Smooth muscle cell (in vitro differentiated cells): ENCODE measurements at regions not wholly inside any gene's neighbourhood (a gene's known extent, or its start where the extent isn't known, plus 50 kb on each side); places are given as distances from the start of the nearest gene placed in this dataset.

Source experiments
- DNase-seq: peaks from one replicate; lab custom pipeline; 2025; ENCODE audit not compliant: unreplicated experiment; lab: John Stamatoyannopoulos, UW
- H2AFZ ChIP-seq: fragments of 200-600 bp; sonication (generic); 2 replicates; pipeline ENCODE4 v1.6.0; 2016; ENCODE audit warnings: antibody characterized with exemption, low read depth, mild to moderate bottlenecking
- H3F3A ChIP-seq: fragments of 200-600 bp; sonication (generic); 2 replicates; pipeline ENCODE4 v1.6.0; 2017; ENCODE audit warnings: antibody characterized with exemption, low read depth
- H3K27ac ChIP-seq: fragments of 200-600 bp; sonication (generic); 2 replicates; pipeline ENCODE4 v1.5.1; 2016; ENCODE audit warnings: low read depth, mild to moderate bottlenecking
- H3K27me3 ChIP-seq: fragments of 200-600 bp; sonication (generic); 2 replicates; pipeline ENCODE4 v1.6.1; 2016; ENCODE audit warnings: low read depth, mild to moderate bottlenecking
- H3K36me3 ChIP-seq: fragments of 200-600 bp; sonication (generic); 2 replicates; pipeline ENCODE4 v1.5.1; 2016; ENCODE audit warnings: low read depth
- H3K4me1 ChIP-seq: fragments of 200-600 bp; sonication (generic); 2 replicates; pipeline ENCODE4 v1.5.1; 2016; ENCODE audit warnings: low read depth
- H3K4me2 ChIP-seq: fragments of 200-600 bp; sonication (generic); 2 replicates; pipeline ENCODE4 v1.6.0; 2016; ENCODE audit warnings: mild to moderate bottlenecking
- H3K4me3 ChIP-seq: fragments of 200-600 bp; sonication (generic); 2 replicates; pipeline ENCODE4 v1.5.1; 2016; ENCODE audit warnings: mild to moderate bottlenecking
- H3K79me2 ChIP-seq: fragments of 200-600 bp; sonication (generic); 2 replicates; pipeline ENCODE4 v1.6.0; 2016; ENCODE audit warnings: low read depth, mild to moderate bottlenecking
- H3K9ac ChIP-seq: fragments of 200-600 bp; sonication (generic); 2 replicates; pipeline ENCODE4 v1.6.0; 2016; ENCODE audit warnings: low read depth
- H3K9me3 ChIP-seq: fragments of 200-600 bp; sonication (generic); replicated peaks from 2 replicates; pipeline ENCODE4 v1.5.1; 2016; ENCODE audit warnings: low read depth
- H4K20me1 ChIP-seq: fragments of 200-600 bp; sonication (generic); 2 replicates; pipeline ENCODE4 v1.6.0; 2016; ENCODE audit warnings: low read depth
- CTCF ChIP-seq: fragments of 200-600 bp; sonication (generic); IDR thresholded peaks from 2 replicates; pipeline ENCODE4 v1.5.1; 2017; ENCODE audit warnings: borderline replicate concordance, mild to moderate bottlenecking, antibody characterized with exemption; ENCODE audit not compliant: insufficient read depth, poor library complexity, severe bottlenecking
- WGBS: methylation state at CpG from one replicate; pipeline ENCODE4 v1.1.7; 2016; ENCODE audit warnings: low lambda C conversion rate; 5-methylcytosine and 5-hydroxymethylcytosine counted together

- Histone ChIP-seq H3K9ac (no peak overlapping the region), H3K27me3 (no peaks in the 10 kb centered on the region), H3K4me2 (no peak overlapping the region), H3K79me2 (no peaks in the 10 kb centered on the region), H3K4me1 (no peaks in the 10 kb centered on the region), H4K20me1 (no peaks in the 10 kb centered on the region), H3K9me3 (no peaks in the 10 kb centered on the region), H3F3A (no peaks in the 10 kb centered on the region), H3K27ac (no peak overlapping the region), H3K4me3 (no peak overlapping the region), H3K36me3 (no peaks in the 10 kb centered on the region), H2AFZ (no peak overlapping the region)
- WGBS = 72% methylated on average over 4 of the region's 4 CpGs
- TF ChIP-seq CTCF = no peak
- DNase-seq = no peak
These were observed 80.6 kb downstream of the MFSD1 start for GRCh38 chr3:158882445-158882844.

DNA sequence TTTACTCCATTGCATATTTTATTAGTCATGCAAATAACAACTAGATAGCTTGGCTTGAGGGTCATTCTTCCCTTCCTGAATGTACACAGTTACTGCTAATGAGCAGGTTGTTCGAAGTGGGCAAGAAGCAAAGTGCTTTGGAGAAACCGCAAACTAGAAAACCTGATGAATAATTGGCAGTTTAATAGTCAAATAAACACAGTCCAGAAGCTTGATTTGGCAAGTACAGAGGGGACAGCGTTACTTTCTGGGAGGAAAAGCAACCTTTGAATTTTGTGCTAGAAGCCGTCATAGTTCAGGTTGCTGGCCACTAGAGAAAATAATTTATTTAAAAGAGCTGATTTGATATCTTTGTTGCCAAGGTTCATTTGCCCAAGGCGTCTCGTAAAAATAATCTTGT, 94.9 kb downstream of the MFSD1 start:
- no peaks in the 10 kb centered on the region for H3K4me1 ChIP-seq
- H3K4me2 ChIP-seq = no peak overlapping the region
- H3K79me2 ChIP-seq = no peaks in the 10 kb centered on the region
- no peak for DNase-seq
- WGBS = 91% methylated on average over 6 of the region's 6 CpGs
- no peak overlapping the region for H3K27ac ChIP-seq
- H3K4me3 ChIP-seq = no peak overlapping the region
- no peak for TF ChIP-seq CTCF
- H3K36me3 ChIP-seq = no peaks in the 10 kb centered on the region
- H3K9ac ChIP-seq = no peak overlapping the region
- H3K27me3 ChIP-seq = no peaks in the 10 kb centered on the region
- no peaks in the 10 kb centered on the region for H3K9me3 ChIP-seq
- H3F3A ChIP-seq = no peaks in the 10 kb centered on the region
- no peaks in the 10 kb centered on the region for H4K20me1 ChIP-seq
- no peak overlapping the region for H2AFZ ChIP-seq

- H4K20me1 ChIP-seq = no peaks in the 10 kb centered on the region
- H3K4me2 ChIP-seq = no peak overlapping the region
- H3K4me3 ChIP-seq = no peak overlapping the region
- H3K9me3 ChIP-seq = no peaks in the 10 kb centered on the region
- no peak for DNase-seq
- no peaks in the 10 kb centered on the region for H3K79me2 ChIP-seq
- H3K9ac ChIP-seq = no peak overlapping the region
- no peaks in the 10 kb centered on the region for H3F3A ChIP-seq
- H3K27ac ChIP-seq = no peak overlapping the region
- WGBS = 85% methylated on average over 1 of the region's 1 CpG
- no peaks in the 10 kb centered on the region for H3K36me3 ChIP-seq
- TF ChIP-seq CTCF = no peak
- peaks cover 6% of the 10 kb centered on the region for H3K27me3 ChIP-seq
- no peaks in the 10 kb centered on the region for H3K4me1 ChIP-seq
- no peak overlapping the region for H2AFZ ChIP-seq
These were observed 104.9 kb downstream of the MFSD1 start for GRCh38 chr3:158906749-158907148.

DNA sequence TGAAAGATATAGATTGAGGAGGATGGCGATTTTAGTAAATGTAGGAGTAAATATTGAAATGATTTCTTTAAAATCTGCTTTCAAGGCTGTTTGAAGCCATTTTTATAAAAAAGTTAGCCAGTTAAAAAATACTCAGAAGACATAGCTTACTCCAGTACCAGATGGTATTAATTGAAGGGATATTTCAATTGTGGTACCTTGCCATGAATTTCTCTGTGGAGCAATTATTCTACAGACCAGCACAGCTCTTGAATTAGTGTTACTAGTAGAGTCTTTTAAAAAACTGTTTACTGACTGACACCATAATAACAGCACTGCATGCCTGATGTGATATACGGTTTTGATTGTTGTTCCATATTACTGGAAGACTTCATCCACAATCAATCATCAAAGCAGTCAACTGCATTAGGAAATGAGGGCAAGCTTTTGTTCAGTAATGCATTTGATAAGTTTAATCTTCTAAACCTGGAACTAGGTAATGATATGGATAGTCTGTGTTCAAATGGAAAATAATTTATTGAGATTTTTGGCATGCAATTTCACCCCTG, 106.4 kb downstream of the MFSD1 start:
- H3K79me2 ChIP-seq = no peaks in the 10 kb centered on the region
- WGBS = 83% methylated on average over 2 of the region's 2 CpGs
- no peaks in the 10 kb centered on the region for H4K20me1 ChIP-seq
- no peak overlapping the region for H3K27ac ChIP-seq
- H2AFZ ChIP-seq = no peak overlapping the region
- H3K9ac ChIP-seq = no peak overlapping the region
- DNase-seq = no peak
- no peak overlapping the region for H3K4me3 ChIP-seq
- H3K27me3 ChIP-seq = peaks cover 2% of the 10 kb centered on the region
- no peak overlapping the region for H3K4me2 ChIP-seq
- H3K9me3 ChIP-seq = no peaks in the 10 kb centered on the region
- H3K4me1 ChIP-seq = no peaks in the 10 kb centered on the region
- no peaks in the 10 kb centered on the region for H3F3A ChIP-seq
- no peaks in the 10 kb centered on the region for H3K36me3 ChIP-seq
- no peak for TF ChIP-seq CTCF
